Activated CD8-positive, alpha-beta T cell treated with anti-CD3 and anti-CD28 coated beads, Interleukin-2, amount 10 ng/mL, durations not matched to agents 7 days and 5 days (primary cell): ENCODE measurements at regions not wholly inside any gene's neighbourhood (a gene's known extent, or its start where the extent isn't known, plus 50 kb on each side); places are given as distances from the start of the nearest gene placed in this dataset.
"Not testable (repeated sequence)": the region's sequence is repeated elsewhere in the genome, so short reads cannot be mapped to it uniquely, and the experiment has no call there.

Source experiments
- ATAC-seq: fragments of 150-1000 bp; cut with Tn5 transposase; one replicate; pipeline ENCODE4 v1.10.0; 2021; ENCODE audit warnings: moderate library complexity
- CTCF ChIA-PET: fragments of 350-600 bp; sonication (Branson Sonifier 250); formaldehyde crosslinking; loops from one replicate; lab custom pipeline; 2021; ENCODE audit warnings: antibody characterized with exemption; lab: Charles Lee
- POLR2A ChIA-PET: fragments of 350-600 bp; sonication (Branson Sonifier 250); formaldehyde crosslinking; loops from one replicate; lab custom pipeline; 2021; ENCODE audit warnings: antibody characterized with exemption; lab: Charles Lee
- DNase-seq: peaks from one replicate; pipeline ENCODE4 v3.0.0-alpha.2; 2020
- H3K27ac Mint-ChIP-seq: one replicate; pipeline ENCODE4 v1.8.0; 2021; ENCODE audit warnings: mild to moderate bottlenecking, mixed read lengths
- H3K27me3 Mint-ChIP-seq: one replicate; pipeline ENCODE4 v1.8.0; 2021; ENCODE audit warnings: low read depth, mixed read lengths
- H3K36me3 Mint-ChIP-seq: one replicate; pipeline ENCODE4 v1.8.0; 2021; ENCODE audit warnings: low read depth, mixed read lengths
- H3K4me1 Mint-ChIP-seq: one replicate; pipeline ENCODE4 v1.8.0; 2021; ENCODE audit warnings: low read depth, mixed read lengths
- H3K4me3 Mint-ChIP-seq: one replicate; pipeline ENCODE4 v1.8.0; 2021; ENCODE audit warnings: mild to moderate bottlenecking, mixed read lengths
- H3K9me3 Mint-ChIP-seq: one replicate; pipeline ENCODE4 v1.8.0; 2022; ENCODE audit warnings: mixed read lengths; ENCODE audit not compliant: insufficient read depth

DNA sequence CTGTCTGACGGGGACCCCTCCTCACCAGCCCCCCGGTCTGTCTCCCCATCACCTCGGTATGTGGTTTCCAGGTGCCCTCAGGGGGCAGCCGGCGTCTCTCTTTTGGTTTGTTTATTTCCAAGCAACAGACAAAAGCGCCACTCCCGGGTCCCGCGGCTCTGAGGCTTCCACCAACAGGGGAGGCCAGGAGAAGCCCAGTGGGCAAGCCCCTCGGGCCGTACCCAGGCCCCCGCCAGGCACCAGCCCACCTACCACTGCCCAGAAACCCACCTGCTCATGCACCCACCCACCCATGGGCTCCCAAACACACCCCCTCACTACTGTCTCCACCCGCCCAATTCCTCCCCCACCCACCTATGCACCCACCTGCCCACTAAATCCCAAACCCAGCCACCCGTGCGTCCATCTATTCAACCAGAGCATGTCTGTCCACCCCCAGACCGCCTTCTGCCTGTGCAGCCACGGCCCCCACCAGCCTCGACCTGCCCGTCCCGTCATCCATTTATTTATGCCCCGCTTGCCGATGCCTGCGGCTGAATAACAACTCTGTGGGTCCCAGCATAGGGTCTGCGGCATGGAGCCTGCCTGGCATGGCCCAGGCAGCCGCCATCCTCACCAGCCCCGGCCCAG, 129.8 kb downstream of the FAM53A start:
- Mint-ChIP-seq H3K36me3 (no peaks in the 10 kb centered on the region), H3K27me3 (peaks cover 3% of the 10 kb centered on the region)

DNA sequence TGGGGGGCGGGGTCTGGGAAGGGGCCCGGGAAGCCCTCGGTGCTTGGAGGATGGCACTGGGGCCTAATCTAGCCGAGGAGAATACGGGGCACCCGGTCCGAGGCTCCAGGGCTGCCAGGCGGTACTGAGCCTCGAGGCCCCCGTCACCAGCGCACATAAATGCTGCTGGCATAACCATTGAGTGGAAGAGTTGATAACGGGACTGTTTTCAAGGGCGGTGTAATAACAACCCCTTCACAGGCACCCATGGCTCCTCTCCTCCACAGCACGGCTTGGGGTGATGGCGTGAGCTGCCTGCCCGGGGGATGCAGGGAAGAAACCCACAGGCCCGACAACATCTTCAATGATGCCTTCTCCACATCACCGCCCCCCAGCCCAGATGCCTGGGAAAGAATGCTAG, 130.7 kb downstream of the FAM53A start:
- Mint-ChIP-seq H3K4me3 (no peak overlapping the region), H3K27me3 (peaks cover 3% of the 10 kb centered on the region), H3K27ac (no peak overlapping the region), H3K36me3 (no peaks in the 10 kb centered on the region), H3K9me3 (no peaks in the 10 kb centered on the region), H3K4me1 (no peaks in the 10 kb centered on the region)
- DNase-seq (no peak), ATAC-seq (no peak)
- ChIA-PET POLR2A (no interaction called here), CTCF (no interaction called here)

More for the DNA sequence above, 129.8 kb downstream of the FAM53A start:
- ChIA-PET POLR2A (no interaction called here), CTCF (no interaction called here)
- Mint-ChIP-seq H3K9me3 (no peaks in the 10 kb centered on the region), H3K4me3 (no peak overlapping the region), H3K4me1 (no peaks in the 10 kb centered on the region), H3K27ac (no peak overlapping the region)
- ATAC-seq (no peak), DNase-seq (no peak)

DNA sequence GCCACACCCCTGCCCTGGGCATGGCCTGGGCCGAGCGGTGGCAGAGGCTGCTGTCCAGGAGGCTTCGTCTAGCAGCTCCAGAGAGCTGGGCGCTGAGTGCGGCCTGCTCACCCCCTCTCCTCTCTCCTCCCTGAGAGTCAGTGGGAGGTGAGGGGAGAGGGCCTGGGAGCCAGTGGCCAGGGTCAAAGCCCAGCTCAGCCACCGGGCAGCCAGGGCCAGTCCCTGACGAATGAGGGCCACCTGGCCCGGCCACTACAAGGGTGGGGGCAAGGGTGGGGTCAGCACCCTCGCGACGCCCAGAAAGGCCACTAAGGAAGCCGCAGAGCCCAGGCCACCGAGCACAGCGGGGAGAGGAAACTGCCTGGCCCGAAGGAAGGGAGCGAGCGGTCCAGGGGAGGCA, 131.7 kb downstream of the FAM53A start:
- ChIA-PET POLR2A (no interaction called here), CTCF (no interaction called here)
- H3K27ac Mint-ChIP-seq, result no peak overlapping the region
- H3K27me3 Mint-ChIP-seq, result peaks cover 3% of the 10 kb centered on the region
- H3K4me1 Mint-ChIP-seq, result no peaks in the 10 kb centered on the region
- ATAC-seq (no peak), DNase-seq (no peak)
- no peaks in the 10 kb centered on the region for H3K9me3 Mint-ChIP-seq
- H3K4me3 Mint-ChIP-seq, result no peak overlapping the region
- H3K36me3 Mint-ChIP-seq, result no peaks in the 10 kb centered on the region

- H3K9me3 Mint-ChIP-seq, result no peaks in the 10 kb centered on the region
- DNase-seq, result no peak
- ChIA-PET POLR2A (no interaction called here), CTCF (no interaction called here)
- no peak for ATAC-seq
- no peak overlapping the region for H3K4me3 Mint-ChIP-seq
- no peaks in the 10 kb centered on the region for H3K4me1 Mint-ChIP-seq
- H3K36me3 Mint-ChIP-seq, result no peaks in the 10 kb centered on the region
- no peaks in the 10 kb centered on the region for H3K27me3 Mint-ChIP-seq
- H3K27ac Mint-ChIP-seq, result no peak overlapping the region
Measured at GRCh38 chr4:1551211-1551610, 132.9 kb downstream of the FAM53A start.

- no peak overlapping the region for H3K4me3 Mint-ChIP-seq
- H3K4me1 Mint-ChIP-seq, result no peaks in the 10 kb centered on the region
- ATAC-seq, result no peak
- no peak for DNase-seq
- no peaks in the 10 kb centered on the region for H3K36me3 Mint-ChIP-seq
- no peak overlapping the region for H3K27ac Mint-ChIP-seq
- POLR2A ChIA-PET, result no interaction called here
- H3K27me3 Mint-ChIP-seq, result no peaks in the 10 kb centered on the region
- H3K9me3 Mint-ChIP-seq, result no peaks in the 10 kb centered on the region
- CTCF ChIA-PET, result no interaction called here
Measured at GRCh38 chr4:1550122-1551070, 133.7 kb downstream of the FAM53A start.

GRCh38 chr4:1549638-1550035, 134.5 kb downstream of the FAM53A start:
- no peaks in the 10 kb centered on the region for H3K9me3 Mint-ChIP-seq
- no peaks in the 10 kb centered on the region for H3K27me3 Mint-ChIP-seq
- no peak overlapping the region for H3K27ac Mint-ChIP-seq
- ChIA-PET POLR2A (no interaction called here), CTCF (interaction anchor here (1.2 to 1.6 kb wide), 3 partner anchors 15 to 58 kb away, joined by 3 to 6 read pairs (median 3); no protein-coding TSS in a partner anchor)
- ATAC-seq, result no peak
- no peaks in the 10 kb centered on the region for H3K36me3 Mint-ChIP-seq
- H3K4me1 Mint-ChIP-seq, result peaks cover 4% of the 10 kb centered on the region
- no peak for DNase-seq
- H3K4me3 Mint-ChIP-seq, result no peak overlapping the region

GRCh38 chr4:1548827-1549637, 135.1 kb downstream of the FAM53A start:
- POLR2A ChIA-PET, H3K36me3 Mint-ChIP-seq, H3K9me3 Mint-ChIP-seq, H3K4me3 Mint-ChIP-seq, H3K4me1 Mint-ChIP-seq, H3K27ac Mint-ChIP-seq, H3K27me3 Mint-ChIP-seq: not testable (repeated sequence)
- ATAC-seq, result peak; percentile 89
- CTCF ChIA-PET, result interaction anchor here (0.6 to 1.6 kb wide), 4 partner anchors 15 to 294 kb away, joined by 3 to 6 read pairs (median 3); no protein-coding TSS in a partner anchor
- DNase-seq, result peak; percentile 64

- H3K27me3 Mint-ChIP-seq, result no peaks in the 10 kb centered on the region
- no peak for ATAC-seq
- no peaks in the 10 kb centered on the region for H3K36me3 Mint-ChIP-seq
- no peak overlapping the region for H3K4me3 Mint-ChIP-seq
- H3K27ac Mint-ChIP-seq, result no peak overlapping the region
- CTCF ChIA-PET, result interaction anchor here (0.6 to 1.6 kb wide), 4 partner anchors 16 to 295 kb away, joined by 3 to 6 read pairs (median 3); no protein-coding TSS in a partner anchor
- POLR2A ChIA-PET, result no interaction called here
- peaks cover 4% of the 10 kb centered on the region for H3K4me1 Mint-ChIP-seq
- DNase-seq, result no peak
- no peaks in the 10 kb centered on the region for H3K9me3 Mint-ChIP-seq
Measured at GRCh38 chr4:1547856-1548826, 136.0 kb downstream of the FAM53A start.

GRCh38 chr4:1547131-1547855, 136.8 kb downstream of the FAM53A start:
- Mint-ChIP-seq H3K27me3 (no peaks in the 10 kb centered on the region), H3K36me3 (no peaks in the 10 kb centered on the region), H3K27ac (no peak overlapping the region), H3K9me3 (no peaks in the 10 kb centered on the region), H3K4me3 (no peak overlapping the region), H3K4me1 (peaks cover 4% of the 10 kb centered on the region)
- ATAC-seq (no peak), DNase-seq (no peak)
- ChIA-PET CTCF (no interaction called here), POLR2A (no interaction called here)

DNA sequence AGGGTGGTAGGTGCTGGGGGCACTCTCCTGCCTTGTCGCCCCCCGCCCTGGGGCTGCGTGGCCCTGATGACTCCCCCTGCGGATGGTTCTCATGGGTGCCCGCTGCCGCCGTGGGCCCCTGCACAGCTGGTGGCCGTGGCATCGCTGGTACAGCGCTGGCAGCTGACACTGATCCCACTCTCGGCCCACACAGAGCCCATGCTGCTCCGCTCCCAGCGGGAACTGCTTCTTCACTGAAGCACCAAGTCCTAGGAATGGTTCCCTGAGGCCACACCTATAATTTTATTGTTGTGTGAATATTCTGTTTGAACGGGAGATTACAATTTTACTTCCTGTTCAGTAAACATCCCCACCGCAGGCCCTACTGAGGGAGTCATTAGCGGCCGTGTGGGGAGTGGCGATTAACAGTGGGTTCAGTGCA, 138.6 kb upstream of the NKX1-1 start:
- Mint-ChIP-seq H3K27ac (no peak overlapping the region), H3K9me3 (no peaks in the 10 kb centered on the region), H3K4me3 (no peak overlapping the region), H3K27me3 (no peaks in the 10 kb centered on the region), H3K4me1 (peaks cover 4% of the 10 kb centered on the region), H3K36me3 (no peaks in the 10 kb centered on the region)
- CTCF ChIA-PET, result no interaction called here
- DNase-seq (no peak), ATAC-seq (no peak)
- POLR2A ChIA-PET, result no interaction called here
